HCT116 (cell line): ENCODE measurements at regions not wholly inside any gene's neighbourhood (a gene's known extent, or its start where the extent isn't known, plus 50 kb on each side); places are given as distances from the start of the nearest gene placed in this dataset.

ENCODE experiments used
- ATAC-seq: fragments of 200-7000 bp; cut with Tn5 transposase; 2 replicates; pipeline ENCODE4 v1.9.1; 2020; ENCODE audit warnings: mild to moderate bottlenecking, moderate library complexity
- BruUV-seq: library from RNA; stranded (reverse); fragments of 400-500 nt; replicated peaks from 2 replicates; lab custom pipeline; 2021; lab: Mats Ljungman, UMichigan
- CTCF ChIA-PET: fragments of 300-600 bp; sonication (Branson Sonifier 250); formaldehyde crosslinking; loops from one replicate; lab custom pipeline; 2021; ENCODE audit warnings: antibody characterized with exemption; lab: Charles Lee
- POLR2A ChIA-PET: fragments of 300-600, 350-600 bp; sonication (Branson Sonifier 250); formaldehyde crosslinking; loops from one replicate; lab custom pipeline; 2021; ENCODE audit warnings: antibody characterized with exemption; lab: Charles Lee
- RAD21 ChIA-PET, 2 experiments: fragments of 300-600 bp; sonication (Branson Sonifier 250); formaldehyde crosslinking; loops; one replicate each; lab custom pipeline; 2023; ENCODE audit warnings: low total read pairs in 2 of 2; ENCODE audit not compliant: uncharacterized antibody in 2 of 2, unreplicated experiment in 2 of 2, low non-redundant PET in 1 of 2; lab: Charles Lee
- DNase-seq: peaks from one replicate; pipeline ENCODE4 v3.0.0-alpha.2; 2010; ENCODE audit warnings: low read depth, low spot score
- H2AFZ ChIP-seq: fragments of 200-600 bp; shearing (Covaris generic), sonication (generic); 2 replicates; pipeline ENCODE4 v1.6.1; 2017; ENCODE audit warnings: low read depth, mixed run types, mixed read lengths, antibody characterized with exemption, low read length; ENCODE audit not compliant: poor library complexity, severe bottlenecking
- H3K27ac ChIP-seq: 2 replicates; pipeline ENCODE4 v1.5.1; 2012; ENCODE audit warnings: low read depth, low read length
- H3K27me3 ChIP-seq: fragments of 200-600 bp; sonication (generic); 2 replicates; pipeline ENCODE4 v1.6.1; 2016; ENCODE audit warnings: mixed run types, low read length, mixed read lengths; ENCODE audit not compliant: insufficient read depth
- H3K36me3 ChIP-seq, 2 experiments: fragments of 200-500 bp in 1 of 2; fragments of 200-600 bp in 1 of 2; sonication (Bioruptor generic) in 1 of 2; sonication (generic) in 1 of 2; 2 replicates each; pipeline versions ENCODE4 v1.5.1 to v1.6.1; 2014 to 2016; ENCODE audit warnings: low read length in 2 of 2, inconsistent platforms in 1 of 2, mixed read lengths in 1 of 2, mixed run types in 1 of 2; ENCODE audit not compliant: insufficient read depth in 2 of 2, control insufficient read depth in 1 of 2
- H3K4me1 ChIP-seq, 2 experiments: fragments of 200-600 bp in 1 of 2; sonication (generic) in 1 of 2; 2 replicates each; pipeline versions ENCODE4 v1.5.1 to v1.6.1; 2012 to 2017; ENCODE audit warnings: low read length in 2 of 2, inconsistent platforms in 1 of 2, mild to moderate bottlenecking in 1 of 2, mixed read lengths in 1 of 2, mixed run types in 1 of 2, moderate library complexity in 1 of 2; ENCODE audit not compliant: insufficient read depth in 2 of 2, control insufficient read depth in 1 of 2
- H3K4me2 ChIP-seq: fragments of 200-600 bp; sonication (generic); 2 replicates; pipeline ENCODE4 v1.6.1; 2017; ENCODE audit warnings: mixed run types, low read length, mixed read lengths
- H3K4me3 ChIP-seq, 2 experiments: fragments of 200-600 bp in 1 of 2; sonication (generic) in 1 of 2; replicated peaks in 1 of 2; 2 replicates each; pipeline ENCODE4 v1.5.1; 2011 to 2016; ENCODE audit warnings: low read length in 2 of 2, control low read depth in 1 of 2, low read depth in 1 of 2, mild to moderate bottlenecking in 1 of 2, mixed read lengths in 1 of 2, mixed run types in 1 of 2
- H3K79me2 ChIP-seq: fragments of 200-600 bp; sonication (generic); 2 replicates; pipeline ENCODE4 v1.6.1; 2017; ENCODE audit warnings: mild to moderate bottlenecking, mixed run types, low read length, moderate library complexity, mixed read lengths; ENCODE audit not compliant: insufficient read depth
- H3K9ac ChIP-seq: fragments of 200-600 bp; sonication (generic); 2 replicates; pipeline ENCODE4 v1.6.1; 2016; ENCODE audit warnings: low read length, mixed read lengths
- H3K9me2 ChIP-seq: fragments of 200-600 bp; sonication (generic), shearing (Covaris generic); 2 replicates; pipeline ENCODE4 v1.6.1; 2017; ENCODE audit warnings: mixed run types, mild to moderate bottlenecking, moderate library complexity; ENCODE audit not compliant: insufficient read depth
- H3K9me3 ChIP-seq, 2 experiments: fragments of 200-500 bp in 1 of 2; fragments of 200-600 bp in 1 of 2; sonication (Bioruptor generic) in 1 of 2; sonication (generic) in 1 of 2; 2 replicates each; pipeline ENCODE4 v1.6.1; 2014 to 2017; ENCODE audit warnings: low read length in 2 of 2, mixed read lengths in 2 of 2, inconsistent platforms in 1 of 2, low read depth in 1 of 2, mild to moderate bottlenecking in 1 of 2, mixed run types in 1 of 2, moderate library complexity in 1 of 2; ENCODE audit not compliant: control insufficient read depth in 1 of 2, insufficient read depth in 1 of 2
- H4K20me1 ChIP-seq: fragments of 200-600 bp; sonication (generic), shearing (Covaris generic); 2 replicates; pipeline ENCODE4 v1.6.1; 2017; ENCODE audit warnings: mixed run types, mild to moderate bottlenecking, moderate library complexity; ENCODE audit not compliant: insufficient read depth
- ATF3 ChIP-seq: IDR thresholded peaks from 2 replicates; pipeline ENCODE4 v1.6.1; 2012
- CBX3 ChIP-seq: IDR thresholded peaks from 2 replicates; pipeline ENCODE4 v1.6.1; 2012; ENCODE audit warnings: low read depth
- CEBPB ChIP-seq: IDR thresholded peaks from 2 replicates; pipeline ENCODE4 v1.6.1; 2012; ENCODE audit warnings: low read depth
- EGR1 ChIP-seq: IDR thresholded peaks from 2 replicates; pipeline ENCODE4 v1.6.1; 2012; ENCODE audit warnings: low read depth
- ELF1 ChIP-seq: IDR thresholded peaks from 2 replicates; pipeline ENCODE4 v1.6.1; 2012; ENCODE audit warnings: low read depth, borderline replicate concordance
- EZH2phosphoT487 ChIP-seq: fragments of 200-600 bp; IDR thresholded peaks from 2 replicates; pipeline ENCODE4 v1.6.1; 2018; ENCODE audit warnings: antibody characterized with exemption, borderline replicate concordance
- FOSL1 ChIP-seq: IDR thresholded peaks from 2 replicates; pipeline ENCODE4 v1.6.1; 2012; ENCODE audit warnings: low read depth
- JUND ChIP-seq: IDR thresholded peaks from 2 replicates; pipeline ENCODE4 v1.6.1; 2012
- MAX ChIP-seq: IDR thresholded peaks from 2 replicates; pipeline ENCODE4 v1.6.1; 2012
- POLR2A ChIP-seq: IDR thresholded peaks from 2 replicates; pipeline ENCODE4 v1.7.0; 2011; ENCODE audit warnings: borderline replicate concordance; ENCODE audit not compliant: insufficient read depth, insufficient read length; ENCODE audit errors: extremely low read depth
- RAD21 ChIP-seq: IDR thresholded peaks from 2 replicates; pipeline ENCODE4 v1.6.1; 2012; ENCODE audit warnings: low read depth, mild to moderate bottlenecking
- REST ChIP-seq: IDR thresholded peaks from 2 replicates; pipeline ENCODE4 v1.6.1; 2012; ENCODE audit warnings: low read depth
- SIN3A ChIP-seq: IDR thresholded peaks from 2 replicates; pipeline ENCODE4 v1.6.1; 2012; ENCODE audit warnings: low read depth
- SP1 ChIP-seq: IDR thresholded peaks from 2 replicates; pipeline ENCODE4 v1.6.1; 2012; ENCODE audit warnings: low read depth
- SRF ChIP-seq: IDR thresholded peaks from 2 replicates; pipeline ENCODE4 v1.6.1; 2012; ENCODE audit warnings: low read depth
- TCF7L2 ChIP-seq: IDR thresholded peaks from 2 replicates; pipeline ENCODE4 v1.7.0; 2011; ENCODE audit warnings: borderline replicate concordance, inconsistent platforms; ENCODE audit not compliant: insufficient read depth, insufficient read length; ENCODE audit errors: extremely low read depth
- YY1 ChIP-seq: IDR thresholded peaks from 2 replicates; pipeline ENCODE4 v1.6.1; 2011; ENCODE audit warnings: low read length, low read depth, moderate library complexity, mild to moderate bottlenecking; ENCODE audit not compliant: insufficient replicate concordance; ENCODE audit errors: extremely low read depth
- ZFX ChIP-seq: fragments of 450-650 bp; IDR thresholded peaks from 2 replicates; pipeline ENCODE4 v1.6.1; 2017
- ZNF274 ChIP-seq: fragments of 200-500 bp; sonication (Bioruptor generic); IDR thresholded peaks from 2 replicates; pipeline ENCODE4 v1.6.1; 2014; ENCODE audit warnings: mild to moderate bottlenecking, low read depth, low read length, inconsistent platforms
- intact Hi-C: fragments of 100-400 bp; cut with micrococcal nuclease; formaldehyde crosslinking; loops from 2 replicates; pipeline ENCODE4 v1.10.0; 2022
- TF ChIP-seq, protein P1 (sequence below): IDR thresholded peaks from 2 replicates; pipeline ENCODE4 v1.6.1; 2011; ENCODE audit warnings: mild to moderate bottlenecking, low read length, moderate library complexity; ENCODE audit not compliant: insufficient replicate concordance; ENCODE audit errors: extremely low read depth

- DNase-seq, result no peak
- no peak overlapping the region for H3K9ac ChIP-seq
- intact Hi-C loops, result no loop called here
- no peak overlapping the region for H3K27ac ChIP-seq
- H3K27me3 ChIP-seq, result 0 out of 2 replicates have a peak, but pooled peaks cover 2% of the 10 kb centered on the region
- no peaks in the 10 kb centered on the region for H3K36me3 ChIP-seq
- ATAC-seq, result no peak
- H4K20me1 ChIP-seq, result no peaks in the 10 kb centered on the region
- no peaks in the 10 kb centered on the region for H3K79me2 ChIP-seq
- TF ChIP-seq MAX (no peak), SRF (no peak), ELF1 (no peak), SIN3A (no peak), EZH2phosphoT487 (no peak), SP1 (no peak), JUND (no peak), POLR2A (no peak), ATF3 (no peak), ZNF274 (no peak), RAD21 (no peak), FOSL1 (no peak), TCF7L2 (no peak), REST (no peak), CEBPB (no peak), EGR1 (no peak), ZFX (no peak), CBX3 (no peak), YY1 (no peak)
- TF ChIP-seq, protein P1, sequence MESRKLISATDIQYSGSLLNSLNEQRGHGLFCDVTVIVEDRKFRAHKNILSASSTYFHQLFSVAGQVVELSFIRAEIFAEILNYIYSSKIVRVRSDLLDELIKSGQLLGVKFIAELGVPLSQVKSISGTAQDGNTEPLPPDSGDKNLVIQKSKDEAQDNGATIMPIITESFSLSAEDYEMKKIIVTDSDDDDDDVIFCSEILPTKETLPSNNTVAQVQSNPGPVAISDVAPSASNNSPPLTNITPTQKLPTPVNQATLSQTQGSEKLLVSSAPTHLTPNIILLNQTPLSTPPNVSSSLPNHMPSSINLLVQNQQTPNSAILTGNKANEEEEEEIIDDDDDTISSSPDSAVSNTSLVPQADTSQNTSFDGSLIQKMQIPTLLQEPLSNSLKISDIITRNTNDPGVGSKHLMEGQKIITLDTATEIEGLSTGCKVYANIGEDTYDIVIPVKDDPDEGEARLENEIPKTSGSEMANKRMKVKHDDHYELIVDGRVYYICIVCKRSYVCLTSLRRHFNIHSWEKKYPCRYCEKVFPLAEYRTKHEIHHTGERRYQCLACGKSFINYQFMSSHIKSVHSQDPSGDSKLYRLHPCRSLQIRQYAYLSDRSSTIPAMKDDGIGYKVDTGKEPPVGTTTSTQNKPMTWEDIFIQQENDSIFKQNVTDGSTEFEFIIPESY, result no peak
- no peak overlapping the region for H2AFZ ChIP-seq
- ChIA-PET RAD21 (no interaction called here), POLR2A (no interaction called here), CTCF (no interaction called here)
- no peak overlapping the region for H3K4me3 ChIP-seq
- no peak overlapping the region for H3K4me2 ChIP-seq
- H3K4me1 ChIP-seq, result no peaks in the 10 kb centered on the region
- H3K9me3 ChIP-seq, result no peaks in the 10 kb centered on the region
- no peaks in the 10 kb centered on the region for H3K9me2 ChIP-seq
- no TSS peak for BruUV-seq
These were observed 65.3 kb downstream of the PRR18 start for GRCh38 chr6:166242888-166243287.
